Neuronal stem cell (in vitro differentiated cells): ENCODE measurements at regions not wholly inside any gene's neighbourhood (a gene's known extent, or its start where the extent isn't known, plus 50 kb on each side); places are given as distances from the start of the nearest gene placed in this dataset.

ENCODE experiments used
- DNase-seq: peaks from one replicate; pipeline ENCODE4 v3.0.0-alpha.2; 2013; ENCODE audit warnings: low spot score
- H2AFZ ChIP-seq: one replicate; pipeline ENCODE4 v1.6.1; 2013; ENCODE audit warnings: mild to moderate bottlenecking, low read length, inconsistent platforms
- H2AK5ac ChIP-seq: 2 replicates; pipeline ENCODE4 v1.6.1; 2013; ENCODE audit warnings: low read depth, mild to moderate bottlenecking, inconsistent platforms, low read length, moderate library complexity, mixed read lengths
- H2BK120ac ChIP-seq: 2 replicates; pipeline ENCODE4 v1.6.1; 2013; ENCODE audit warnings: low read depth, mild to moderate bottlenecking, inconsistent platforms, low read length, moderate library complexity, mixed read lengths
- H2BK12ac ChIP-seq: one replicate; pipeline ENCODE4 v1.6.1; 2013; ENCODE audit warnings: low read length, inconsistent platforms
- H2BK15ac ChIP-seq: 2 replicates; pipeline ENCODE4 v1.6.1; 2013; ENCODE audit warnings: mild to moderate bottlenecking, low read length, inconsistent platforms, mixed read lengths
- H2BK5ac ChIP-seq: one replicate; pipeline ENCODE4 v1.6.1; 2013; ENCODE audit warnings: inconsistent platforms, mild to moderate bottlenecking, low read length, moderate library complexity
- H3K14ac ChIP-seq: one replicate; pipeline ENCODE4 v1.6.1; 2013; ENCODE audit warnings: low read length, inconsistent platforms
- H3K18ac ChIP-seq: 2 replicates; pipeline ENCODE4 v1.6.1; 2013; ENCODE audit warnings: low read length, inconsistent platforms
- H3K23ac ChIP-seq: 2 replicates; pipeline ENCODE4 v1.6.1; 2013; ENCODE audit warnings: low read depth, mild to moderate bottlenecking, mixed read lengths, low read length, inconsistent platforms; ENCODE audit not compliant: poor library complexity
- H3K27ac ChIP-seq: replicated peaks from 3 replicates; pipeline ENCODE4 v1.5.1; 2013; ENCODE audit warnings: low read length, inconsistent platforms
- H3K27me3 ChIP-seq, 3 experiments: 2 replicates each; pipeline ENCODE4 v1.6.1; 2013; ENCODE audit warnings: low read length in 3 of 3, mild to moderate bottlenecking in 2 of 3, inconsistent platforms in 1 of 3, low read depth in 1 of 3, mixed read lengths in 1 of 3, moderate library complexity in 1 of 3; ENCODE audit not compliant: control insufficient read depth in 3 of 3, insufficient read depth in 3 of 3
- H3K36me3 ChIP-seq, 2 donors: replicated peaks in 1 of 2; 2 replicates each; pipeline ENCODE4 v1.6.1; 2013; ENCODE audit warnings: low read length in 2 of 2; ENCODE audit not compliant: control insufficient read depth in 2 of 2, insufficient read depth in 2 of 2
- H3K4ac ChIP-seq: 2 replicates; pipeline ENCODE4 v1.6.1; 2013; ENCODE audit warnings: inconsistent platforms, mild to moderate bottlenecking, low read length, moderate library complexity
- H3K4me1 ChIP-seq, 2 donors: 1 replicate in 1 of 2; 2 replicates in 1 of 2; pipeline ENCODE4 v1.6.1; 2013; ENCODE audit warnings: low read length in 2 of 2, low read depth in 1 of 2; ENCODE audit not compliant: control insufficient read depth in 2 of 2, insufficient read depth in 1 of 2
- H3K4me2 ChIP-seq: one replicate; pipeline ENCODE4 v1.6.1; 2013; ENCODE audit warnings: mild to moderate bottlenecking, low read length, inconsistent platforms; ENCODE audit not compliant: insufficient read depth, poor library complexity, severe bottlenecking
- H3K4me3 ChIP-seq, 2 donors: 2 replicates each; pipeline ENCODE4 v1.5.1; 2013; ENCODE audit warnings: low read length in 2 of 2, mild to moderate bottlenecking in 2 of 2, inconsistent platforms in 1 of 2, moderate library complexity in 1 of 2
- H3K79me1 ChIP-seq: one replicate; pipeline ENCODE4 v1.6.1; 2013; ENCODE audit warnings: low read depth, mild to moderate bottlenecking, inconsistent platforms, low read length, moderate library complexity
- H3K9ac ChIP-seq: one replicate; pipeline ENCODE4 v1.6.1; 2013; ENCODE audit warnings: mild to moderate bottlenecking, low read depth, low read length, inconsistent platforms; ENCODE audit not compliant: poor library complexity
- H3K9me3 ChIP-seq, 2 donors: replicated peaks in 1 of 2; 2 replicates each; pipeline versions ENCODE3 to v1.6.1; 2013; ENCODE audit warnings: low read length in 2 of 2, mild to moderate bottlenecking in 2 of 2, inconsistent platforms in 1 of 2, low read depth in 1 of 2, mixed read lengths in 1 of 2, moderate library complexity in 1 of 2; ENCODE audit not compliant: control insufficient read depth in 2 of 2, insufficient read depth in 1 of 2
- H4K8ac ChIP-seq: one replicate; pipeline ENCODE4 v1.6.1; 2013; ENCODE audit warnings: low read depth, mild to moderate bottlenecking, inconsistent platforms, low read length, moderate library complexity
- H4K91ac ChIP-seq: one replicate; pipeline ENCODE4 v1.6.1; 2013; ENCODE audit warnings: low read length, low read depth, mild to moderate bottlenecking, inconsistent platforms; ENCODE audit not compliant: poor library complexity
- WGBS, 2 donors: extraction: QIAGEN DNeasy Blood & Tissue Kit; methylation state at CpG; one replicate each; pipeline ENCODE4 v1.1.7; 2013; ENCODE audit warnings: missing lambda C conversion rate in 2 of 2, mixed read lengths in 1 of 2; ENCODE audit not compliant: insufficient read length in 2 of 2, insufficient replicate concordance in 1 of 2; ENCODE audit errors: extremely low coverage in 2 of 2; 5-methylcytosine and 5-hydroxymethylcytosine counted together

DNA sequence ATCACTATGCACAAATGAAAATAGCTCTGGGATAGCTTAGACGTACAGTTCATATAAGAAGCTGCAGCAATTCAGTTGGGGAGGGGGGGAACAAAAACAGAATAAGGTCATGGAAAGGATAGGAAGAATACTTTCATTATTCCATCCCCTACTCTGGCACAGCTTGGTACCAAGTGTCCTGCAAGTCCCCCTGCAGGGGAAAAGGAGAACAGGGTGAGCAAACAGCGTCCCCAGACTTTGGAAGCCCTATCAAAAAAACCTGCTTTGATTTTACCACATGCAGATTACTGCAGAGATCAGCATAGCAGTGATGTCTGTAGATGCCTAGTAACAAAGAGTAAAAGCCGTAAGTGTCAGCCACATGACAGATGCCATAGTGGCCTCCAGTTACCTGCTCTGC lies 209.4 kb upstream of the NEIL3 start:
- no peak overlapping the region for H2BK5ac ChIP-seq
- no peak overlapping the region for H3K4me3 ChIP-seq
- H4K91ac ChIP-seq, result no peak overlapping the region
- no peak overlapping the region for H2AK5ac ChIP-seq
- H3K79me1 ChIP-seq, result no peaks in the 10 kb centered on the region
- H2BK15ac ChIP-seq, result no peak overlapping the region
- H3K4me2 ChIP-seq, result no peak overlapping the region
- H3K36me3 ChIP-seq, result no peaks in the 10 kb centered on the region
- no peak overlapping the region for H2BK12ac ChIP-seq
- no peak overlapping the region for H3K23ac ChIP-seq
- H3K9me3 ChIP-seq, result peaks cover 0 to 2% of the 10 kb centered on the region in 2 donors
- H3K14ac ChIP-seq, result no peak overlapping the region
- no peak overlapping the region for H2AFZ ChIP-seq
- H3K18ac ChIP-seq, result no peak overlapping the region
- no CpG with 5 or more reads among the region's 3 CpGs for WGBS, 2 donors
- H2BK120ac ChIP-seq, result no peak overlapping the region
- no peak overlapping the region for H3K4ac ChIP-seq
- no peak overlapping the region for H3K9ac ChIP-seq
- no peaks in the 10 kb centered on the region for H3K27me3 ChIP-seq
- no peaks in the 10 kb centered on the region for H3K4me1 ChIP-seq
- no peak overlapping the region for H4K8ac ChIP-seq
- H3K27ac ChIP-seq, result no peak overlapping the region
- DNase-seq, result no peak

DNA sequence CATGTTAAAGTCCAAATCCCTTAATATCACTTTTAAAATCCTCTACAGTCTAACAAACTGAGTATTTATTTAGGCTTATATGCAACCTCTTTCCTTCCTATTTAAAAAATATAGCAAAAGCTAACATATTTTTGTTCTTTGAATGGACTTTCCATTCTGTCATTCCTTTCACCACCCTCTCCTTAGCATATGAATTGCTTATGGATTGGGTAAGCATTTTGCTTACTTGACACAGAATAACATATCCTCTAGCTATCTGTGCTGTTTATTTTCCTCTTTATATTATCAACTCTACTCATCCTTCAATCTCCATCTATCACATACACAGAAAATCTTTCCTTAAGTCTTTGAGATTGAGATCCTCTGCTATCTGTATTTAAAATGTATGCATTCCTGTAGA lies 206.1 kb upstream of the NEIL3 start:
- H3K14ac ChIP-seq, result no peak overlapping the region
- no peaks in the 10 kb centered on the region for H3K36me3 ChIP-seq
- H3K27me3 ChIP-seq, result no peaks in the 10 kb centered on the region
- H2BK15ac ChIP-seq, result no peak overlapping the region
- no peak overlapping the region for H2BK12ac ChIP-seq
- H3K4ac ChIP-seq, result no peak overlapping the region
- no peak overlapping the region for H3K4me3 ChIP-seq
- no peak overlapping the region for H4K91ac ChIP-seq
- H3K23ac ChIP-seq, result no peak overlapping the region
- no peak overlapping the region for H2AK5ac ChIP-seq
- DNase-seq, result no peak
- no peak overlapping the region for H3K27ac ChIP-seq
- no peaks in the 10 kb centered on the region for H3K79me1 ChIP-seq
- H4K8ac ChIP-seq, result no peak overlapping the region
- H2BK5ac ChIP-seq, result no peak overlapping the region
- H3K9ac ChIP-seq, result no peak overlapping the region
- no peak overlapping the region for H2BK120ac ChIP-seq
- no peak overlapping the region for H3K18ac ChIP-seq
- H3K4me1 ChIP-seq, result no peaks in the 10 kb centered on the region
- H3K9me3 ChIP-seq, result no peaks in the 10 kb centered on the region
- H2AFZ ChIP-seq, result no peak overlapping the region
- no peak overlapping the region for H3K4me2 ChIP-seq

DNA sequence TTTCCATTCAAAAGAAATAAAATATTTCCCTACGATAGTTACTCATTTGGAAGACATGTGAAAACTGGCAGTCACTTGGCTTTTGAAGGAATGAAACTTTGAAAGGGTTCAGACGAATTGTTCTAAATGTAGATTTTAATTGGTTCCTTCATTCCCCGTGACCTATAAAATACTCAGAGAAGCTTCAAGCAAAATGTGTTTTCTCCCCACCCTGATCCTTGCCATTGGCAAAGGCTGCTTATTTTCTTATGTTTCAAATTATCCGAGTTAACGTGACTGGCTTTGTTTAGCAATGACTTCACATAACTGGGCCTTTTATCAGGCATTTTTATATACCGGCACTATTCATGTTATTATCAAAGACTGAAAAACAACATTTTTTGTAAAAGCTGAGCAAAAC lies 204.1 kb upstream of the NEIL3 start:
- H3K9me3 ChIP-seq, result no peaks in the 10 kb centered on the region
- H3K4me1 ChIP-seq, result no peaks in the 10 kb centered on the region
- no peaks in the 10 kb centered on the region for H3K79me1 ChIP-seq
- no peak overlapping the region for H3K9ac ChIP-seq
- H3K18ac ChIP-seq, result no peak overlapping the region
- no peak overlapping the region for H3K14ac ChIP-seq
- no peak overlapping the region for H2AFZ ChIP-seq
- H3K4ac ChIP-seq, result no peak overlapping the region
- H3K36me3 ChIP-seq, result no peaks in the 10 kb centered on the region
- no peak overlapping the region for H2BK5ac ChIP-seq
- no peak for DNase-seq
- H2AK5ac ChIP-seq, result no peak overlapping the region
- H2BK120ac ChIP-seq, result no peak overlapping the region
- H3K23ac ChIP-seq, result no peak overlapping the region
- no peak overlapping the region for H2BK12ac ChIP-seq
- WGBS, 2 donors, result no CpG with 5 or more reads among the region's 6 CpGs
- H4K91ac ChIP-seq, result no peak overlapping the region
- H3K4me3 ChIP-seq, result no peak overlapping the region
- no peak overlapping the region for H2BK15ac ChIP-seq
- H4K8ac ChIP-seq, result no peak overlapping the region
- H3K27me3 ChIP-seq, result no peaks in the 10 kb centered on the region
- no peak overlapping the region for H3K4me2 ChIP-seq
- no peak overlapping the region for H3K27ac ChIP-seq

DNA sequence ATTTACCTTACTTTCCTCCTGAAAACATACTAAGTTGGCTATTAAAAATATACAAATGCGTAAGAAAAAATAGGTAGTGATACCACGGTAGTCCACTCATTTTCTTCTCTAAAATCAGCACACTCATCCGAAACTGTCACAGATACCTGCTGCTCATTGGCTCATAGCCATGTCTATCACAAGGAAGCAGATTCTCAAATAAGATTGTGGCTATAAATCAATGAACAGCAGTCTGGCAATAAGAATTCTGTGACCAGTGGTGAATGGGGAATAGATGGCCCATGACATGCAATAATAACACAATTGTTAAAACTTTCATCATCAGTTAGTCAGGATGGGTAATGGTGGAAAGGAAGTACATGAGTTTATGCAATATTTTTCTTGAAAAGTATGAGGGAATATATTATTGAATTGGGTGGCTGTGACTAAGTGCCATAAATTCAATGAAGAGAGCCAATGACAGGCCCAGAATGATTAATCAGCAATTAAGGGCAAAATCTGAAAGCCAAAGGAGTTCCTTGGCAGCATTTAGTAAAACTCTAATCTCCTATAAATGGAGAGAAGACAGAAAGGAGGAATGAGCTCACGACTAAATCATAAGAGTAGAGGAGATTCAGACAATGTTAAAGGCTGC lies 202.3 kb upstream of the NEIL3 start:
- Histone ChIP-seq H3K23ac (no peak overlapping the region), H3K27me3 (no peaks in the 10 kb centered on the region), H4K8ac (no peak overlapping the region), H3K9ac (no peak overlapping the region), H2AFZ (no peak overlapping the region), H3K4me1 (no peaks in the 10 kb centered on the region), H3K18ac (no peak overlapping the region), H3K79me1 (no peaks in the 10 kb centered on the region), H3K36me3 (no peaks in the 10 kb centered on the region), H2BK120ac (no peak overlapping the region), H3K27ac (no peak overlapping the region), H3K14ac (no peak overlapping the region), H3K4me3 (no peak overlapping the region), H3K4me2 (no peak overlapping the region), H2AK5ac (no peak overlapping the region), H3K4ac (no peak overlapping the region), H2BK15ac (no peak overlapping the region), H3K9me3 (no peaks in the 10 kb centered on the region), H2BK5ac (no peak overlapping the region), H2BK12ac (no peak overlapping the region), H4K91ac (no peak overlapping the region)
- no peak for DNase-seq
- no CpG with 5 or more reads among the region's 4 CpGs for WGBS, 2 donors
